K562 (cell line): ENCODE measurements at regions not wholly inside any gene's neighbourhood (a gene's known extent, or its start where the extent isn't known, plus 50 kb on each side); places are given as distances from the start of the nearest gene placed in this dataset.

ENCODE experiments used
- ATAC-seq: fragments of 200-7000 bp; cut with Tn5 transposase; 3 replicates; pipeline ENCODE4 v1.9.1; 2020; ENCODE audit warnings: moderate library complexity
- BruUV-seq: library from RNA; stranded (reverse); fragments of 400-500 nt; replicated peaks from 2 replicates; lab custom pipeline; 2021; lab: Mats Ljungman, UMichigan
- CTCF ChIA-PET: fragments of 300-600 bp; formaldehyde crosslinking; extraction: SDS; loops from one replicate; lab custom pipeline; 2021; ENCODE audit warnings: low intra/inter-chr PET ratio; lab: Yijun Ruan, JAX
- POLR2A ChIA-PET: fragments of 300-600, 350-650 bp; sonication (Branson Sonifier 250); formaldehyde crosslinking; extraction: SDS; loops from one replicate; lab custom pipeline; 2021; ENCODE audit warnings: antibody characterized with exemption, inconsistent platforms; lab: Yijun Ruan, JAX
- DNase-seq, 4 experiments: peaks; one replicate each; pipeline versions ENCODE4 v3.0.0 to v3.0.0-alpha.2; 2011 to 2018; ENCODE audit warnings: low spot score in 3 of 4, mixed read lengths in 3 of 4; ENCODE audit errors: extremely low read depth in 1 of 4
- FAIRE-seq: peaks from 2 replicates; lab custom pipeline; 2011; peaks lifted over from hg19 to GRCh38; lab: Jason Lieb, UNC
- H2AFZ ChIP-seq: 2 replicates; pipeline ENCODE4 v1.6.0; 2011; ENCODE audit warnings: low read depth, low read length, control low read depth, inconsistent platforms
- H3K27ac ChIP-seq: fragments of 200-600 bp; 3 replicates; pipeline ENCODE4 v1.8.0; 2011; ENCODE audit warnings: low read depth, mild to moderate bottlenecking, control low read depth, inconsistent platforms, low read length, moderate library complexity, mixed read lengths; ENCODE audit errors: extremely low read depth
- H3K27me3 ChIP-seq, 2 experiments: fragments of 300-600 bp in 1 of 2; 2 replicates in 1 of 2; 3 replicates in 1 of 2; pipeline versions ENCODE4 v1.6.0 to v1.8.0; 2011; ENCODE audit warnings: inconsistent platforms in 2 of 2, low read length in 2 of 2, mild to moderate bottlenecking in 1 of 2, mixed read lengths in 1 of 2, moderate library complexity in 1 of 2; ENCODE audit not compliant: control insufficient read depth in 2 of 2, insufficient read depth in 2 of 2
- H3K36me3 ChIP-seq: fragments of 300-600 bp; 3 replicates; pipeline ENCODE4 v1.8.0; 2011; ENCODE audit warnings: mild to moderate bottlenecking, low read length, inconsistent platforms; ENCODE audit not compliant: control insufficient read depth, insufficient read depth
- H3K4me1 ChIP-seq, 2 experiments: fragments of 200-600 bp in 1 of 2; replicated peaks in 1 of 2; 2 replicates in 1 of 2; 3 replicates in 1 of 2; pipeline versions ENCODE4 v1.5.1 to v1.8.0; 2011; ENCODE audit warnings: inconsistent platforms in 2 of 2, low read length in 2 of 2, mild to moderate bottlenecking in 1 of 2, mixed read lengths in 1 of 2, moderate library complexity in 1 of 2; ENCODE audit not compliant: control insufficient read depth in 2 of 2, insufficient read depth in 2 of 2
- H3K4me2 ChIP-seq: 2 replicates; pipeline ENCODE4 v1.6.1; 2011; ENCODE audit warnings: low read length, control low read depth, inconsistent platforms, mixed read lengths; ENCODE audit not compliant: insufficient read depth
- H3K4me3 ChIP-seq: fragments of 200-600 bp; sonication (generic), shearing (Covaris generic); 2 replicates; pipeline ENCODE4 v1.5.1; 2016; ENCODE audit warnings: control low read depth, inconsistent platforms
- H3K79me2 ChIP-seq: fragments of 200-600 bp; 3 replicates; pipeline ENCODE4 v1.8.0; 2011; ENCODE audit warnings: low read length, inconsistent platforms; ENCODE audit not compliant: control insufficient read depth, insufficient read depth
- H3K9ac ChIP-seq, 2 experiments: 2 replicates each; pipeline versions ENCODE4 v1.6.0 to v1.6.1; 2011; ENCODE audit warnings: low read depth in 2 of 2, low read length in 2 of 2, control low read depth in 1 of 2, inconsistent platforms in 1 of 2, mild to moderate bottlenecking in 1 of 2, mixed read lengths in 1 of 2; ENCODE audit not compliant: insufficient read depth in 1 of 2
- H3K9me1 ChIP-seq: one replicate; pipeline ENCODE4 v1.6.0; 2011; ENCODE audit warnings: inconsistent platforms, mild to moderate bottlenecking, low read length, moderate library complexity; ENCODE audit not compliant: control insufficient read depth, insufficient read depth
- H3K9me3 ChIP-seq: replicated peaks from 2 replicates; pipeline ENCODE4 v1.5.1; 2011; ENCODE audit warnings: low read depth, low read length, inconsistent platforms; ENCODE audit not compliant: control insufficient read depth, insufficient read depth
- H4K20me1 ChIP-seq: replicated peaks from 2 replicates; pipeline ENCODE4 v1.6.1; 2011; ENCODE audit warnings: low read length, inconsistent platforms, mixed read lengths; ENCODE audit not compliant: control insufficient read depth, insufficient read depth
- ETS2 ChIP-seq: IDR thresholded peaks from 2 replicates; pipeline ENCODE4 v1.6.1; 2016; ENCODE audit warnings: borderline replicate concordance, missing genetic modification characterization, mild to moderate bottlenecking, moderate library complexity, missing compliant biosample characterization; ENCODE audit not compliant: poor library complexity, severe bottlenecking
- HSF4 ChIP-seq: fragments of 250-450 bp; sonication (Bioruptor Pico); IDR thresholded peaks from 2 replicates; pipeline ENCODE4 v2.1.2; 2022; ENCODE audit warnings: mild to moderate bottlenecking, moderate library complexity, borderline replicate concordance
- MCM7 ChIP-seq, 2 experiments: fragments of 450-650 bp; IDR thresholded peaks; 2 replicates each; pipeline ENCODE4 v1.6.1; 2016 to 2018
- NR2F6 ChIP-seq: fragments of 450-650 bp; formaldehyde crosslinking; IDR thresholded peaks from 2 replicates; pipeline ENCODE4 v1.4.0; 2020; ENCODE audit warnings: mild to moderate bottlenecking
- RBM39 ChIP-seq: fragments of 200-400 bp; formaldehyde crosslinking; optimal IDR thresholded peaks from 2 replicates; pipeline ENCODE3; 2018; ENCODE audit warnings: low read depth, low read length
- U2AF1 ChIP-seq: fragments of 200-400 bp; formaldehyde crosslinking; optimal IDR thresholded peaks from 2 replicates; pipeline ENCODE3; 2017; ENCODE audit warnings: mild to moderate bottlenecking, low read depth, low read length, moderate library complexity
- ZNF408 ChIP-seq: fragments of 250-450 bp; sonication (Bioruptor Pico); IDR thresholded peaks from 2 replicates; pipeline ENCODE4 v1.4.0; 2020; ENCODE audit warnings: low read depth, mild to moderate bottlenecking, moderate library complexity
- ZNF75A ChIP-seq: fragments of 450-650 bp; formaldehyde crosslinking; IDR thresholded peaks from 2 replicates; pipeline ENCODE4 v1.4.0; 2020; ENCODE audit warnings: mild to moderate bottlenecking
- WGBS: fragments of 100-300 bp; shearing (Covaris generic); methylation state at CpG from one replicate; pipeline ENCODE4 v1.1.6; 2016; ENCODE audit warnings: low coverage, mixed read lengths; ENCODE audit not compliant: insufficient coverage; ENCODE audit errors: missing lambda C conversion rate; 5-methylcytosine and 5-hydroxymethylcytosine counted together
- in situ Hi-C: fragments of 300-500 bp; cut with MboI; formaldehyde crosslinking; loops from 4 replicates; pipeline ENCODE4 v1.15.0; 2018; ENCODE audit warnings: inconsistent platforms, mixed read lengths
- intact Hi-C: fragments of 100-400 bp; cut with micrococcal nuclease; formaldehyde crosslinking; loops from 2 replicates; pipeline ENCODE4 v1.14.2; 2022
- TF ChIP-seq, protein P1 (sequence below): fragments of 450-650 bp; IDR thresholded peaks from 2 replicates; pipeline ENCODE4 v1.7.1; 2018; ENCODE audit warnings: mild to moderate bottlenecking, low read depth; ENCODE audit not compliant: partially characterized antibody
- TF ChIP-seq, protein P2 (sequence below): fragments of 250-450 bp; sonication (Bioruptor Pico); IDR thresholded peaks from 2 replicates; pipeline ENCODE4 v1.4.0; 2020; ENCODE audit warnings: mild to moderate bottlenecking
- TF ChIP-seq, protein P3 (sequence below): fragments of 250-450 bp; sonication (Bioruptor Pico); IDR thresholded peaks from 2 replicates; pipeline ENCODE4 v1.8.0; 2022; ENCODE audit warnings: inconsistent platforms, mild to moderate bottlenecking, moderate library complexity, borderline replicate concordance
- TF ChIP-seq, protein P4 (sequence below): fragments of 450-650 bp; IDR thresholded peaks from 2 replicates; pipeline ENCODE4 v1.6.1; 2017; ENCODE audit warnings: mild to moderate bottlenecking, moderate library complexity
- TF ChIP-seq, protein P5 (sequence below): fragments of 250-450 bp; sonication (Bioruptor Pico); IDR thresholded peaks from 2 replicates; pipeline ENCODE4 v1.4.0; 2020; ENCODE audit warnings: mild to moderate bottlenecking, moderate library complexity, borderline replicate concordance

DNA sequence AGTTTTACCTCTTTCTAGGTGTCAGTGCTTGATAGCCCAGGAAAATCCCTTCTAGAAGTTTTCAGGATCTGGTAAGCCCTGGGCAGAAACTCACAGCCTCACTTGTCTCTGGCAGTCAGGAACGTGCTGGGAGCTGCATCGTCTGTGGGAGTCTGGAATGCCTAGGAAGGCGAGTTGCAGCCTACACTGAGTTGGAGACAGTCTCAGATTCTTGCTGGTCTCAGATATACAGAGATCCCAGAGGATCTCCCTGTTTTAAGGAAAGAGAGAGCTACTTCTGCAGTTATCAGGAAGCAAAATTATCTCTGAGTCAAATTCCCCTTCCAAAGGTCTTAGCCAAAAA is 104.4 kb upstream of the CDC42EP3 start:
- no peaks in the 10 kb centered on the region for H4K20me1 ChIP-seq
- H3K79me2 ChIP-seq: no peaks in the 10 kb centered on the region
- no peak overlapping the region for H3K4me3 ChIP-seq
- DNase-seq: no peak
- no peaks in the 10 kb centered on the region for H3K9me3 ChIP-seq
- ATAC-seq: no peak
- H3K27ac ChIP-seq: no peak overlapping the region
- H3K27me3 ChIP-seq: peaks cover 0 to 4% of the 10 kb centered on the region in 2 experiments; a peak in 3 of 5 replicates
- no TSS peak for BruUV-seq
- 4% methylated on average over 3 of the region's 3 CpGs for WGBS
- FAIRE-seq: no peak
- intact Hi-C loops (no loop called here), in situ Hi-C loops (no loop called here)
- H3K9ac ChIP-seq: no peak overlapping the region
- ChIA-PET CTCF (no interaction called here), POLR2A (no interaction called here)
- no peaks in the 10 kb centered on the region for H3K9me1 ChIP-seq
- H3K4me2 ChIP-seq: no peak overlapping the region
- no peaks in the 10 kb centered on the region for H3K4me1 ChIP-seq
- no peak overlapping the region for H2AFZ ChIP-seq
- H3K36me3 ChIP-seq: no peaks in the 10 kb centered on the region
- TF ChIP-seq, protein P1, sequence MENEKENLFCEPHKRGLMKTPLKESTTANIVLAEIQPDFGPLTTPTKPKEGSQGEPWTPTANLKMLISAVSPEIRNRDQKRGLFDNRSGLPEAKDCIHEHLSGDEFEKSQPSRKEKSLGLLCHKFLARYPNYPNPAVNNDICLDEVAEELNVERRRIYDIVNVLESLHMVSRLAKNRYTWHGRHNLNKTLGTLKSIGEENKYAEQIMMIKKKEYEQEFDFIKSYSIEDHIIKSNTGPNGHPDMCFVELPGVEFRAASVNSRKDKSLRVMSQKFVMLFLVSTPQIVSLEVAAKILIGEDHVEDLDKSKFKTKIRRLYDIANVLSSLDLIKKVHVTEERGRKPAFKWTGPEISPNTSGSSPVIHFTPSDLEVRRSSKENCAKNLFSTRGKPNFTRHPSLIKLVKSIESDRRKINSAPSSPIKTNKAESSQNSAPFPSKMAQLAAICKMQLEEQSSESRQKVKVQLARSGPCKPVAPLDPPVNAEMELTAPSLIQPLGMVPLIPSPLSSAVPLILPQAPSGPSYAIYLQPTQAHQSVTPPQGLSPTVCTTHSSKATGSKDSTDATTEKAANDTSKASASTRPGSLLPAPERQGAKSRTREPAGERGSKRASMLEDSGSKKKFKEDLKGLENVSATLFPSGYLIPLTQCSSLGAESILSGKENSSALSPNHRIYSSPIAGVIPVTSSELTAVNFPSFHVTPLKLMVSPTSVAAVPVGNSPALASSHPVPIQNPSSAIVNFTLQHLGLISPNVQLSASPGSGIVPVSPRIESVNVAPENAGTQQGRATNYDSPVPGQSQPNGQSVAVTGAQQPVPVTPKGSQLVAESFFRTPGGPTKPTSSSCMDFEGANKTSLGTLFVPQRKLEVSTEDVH: no peak
- TF ChIP-seq MCM7 (IDR thresholded peaks at IDR 0.05) (no peak), U2AF1 (no peak), NR2F6 (CRISPR knock-in tag) (no peak), RBM39 (no peak), ZNF408 (CRISPR knock-in tag) (no peak), ETS2 (tag) (no peak), HSF4 (CRISPR knock-in tag) (no peak), ZNF75A (CRISPR knock-in tag) (no peak)
- TF ChIP-seq, protein P2, sequence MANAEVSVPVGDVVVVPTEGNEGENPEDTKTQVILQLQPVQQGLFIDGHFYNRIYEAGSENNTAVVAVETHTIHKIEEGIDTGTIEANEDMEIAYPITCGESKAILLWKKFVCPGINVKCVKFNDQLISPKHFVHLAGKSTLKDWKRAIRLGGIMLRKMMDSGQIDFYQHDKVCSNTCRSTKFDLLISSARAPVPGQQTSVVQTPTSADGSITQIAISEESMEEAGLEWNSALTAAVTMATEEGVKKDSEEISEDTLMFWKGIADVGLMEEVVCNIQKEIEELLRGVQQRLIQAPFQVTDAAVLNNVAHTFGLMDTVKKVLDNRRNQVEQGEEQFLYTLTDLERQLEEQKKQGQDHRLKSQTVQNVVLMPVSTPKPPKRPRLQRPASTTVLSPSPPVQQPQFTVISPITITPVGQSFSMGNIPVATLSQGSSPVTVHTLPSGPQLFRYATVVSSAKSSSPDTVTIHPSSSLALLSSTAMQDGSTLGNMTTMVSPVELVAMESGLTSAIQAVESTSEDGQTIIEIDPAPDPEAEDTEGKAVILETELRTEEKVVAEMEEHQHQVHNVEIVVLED: no peak
- TF ChIP-seq, protein P3, sequence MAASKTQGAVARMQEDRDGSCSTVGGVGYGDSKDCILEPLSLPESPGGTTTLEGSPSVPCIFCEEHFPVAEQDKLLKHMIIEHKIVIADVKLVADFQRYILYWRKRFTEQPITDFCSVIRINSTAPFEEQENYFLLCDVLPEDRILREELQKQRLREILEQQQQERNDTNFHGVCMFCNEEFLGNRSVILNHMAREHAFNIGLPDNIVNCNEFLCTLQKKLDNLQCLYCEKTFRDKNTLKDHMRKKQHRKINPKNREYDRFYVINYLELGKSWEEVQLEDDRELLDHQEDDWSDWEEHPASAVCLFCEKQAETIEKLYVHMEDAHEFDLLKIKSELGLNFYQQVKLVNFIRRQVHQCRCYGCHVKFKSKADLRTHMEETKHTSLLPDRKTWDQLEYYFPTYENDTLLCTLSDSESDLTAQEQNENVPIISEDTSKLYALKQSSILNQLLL (CRISPR knock-in tag): no peak
- TF ChIP-seq, protein P4, sequence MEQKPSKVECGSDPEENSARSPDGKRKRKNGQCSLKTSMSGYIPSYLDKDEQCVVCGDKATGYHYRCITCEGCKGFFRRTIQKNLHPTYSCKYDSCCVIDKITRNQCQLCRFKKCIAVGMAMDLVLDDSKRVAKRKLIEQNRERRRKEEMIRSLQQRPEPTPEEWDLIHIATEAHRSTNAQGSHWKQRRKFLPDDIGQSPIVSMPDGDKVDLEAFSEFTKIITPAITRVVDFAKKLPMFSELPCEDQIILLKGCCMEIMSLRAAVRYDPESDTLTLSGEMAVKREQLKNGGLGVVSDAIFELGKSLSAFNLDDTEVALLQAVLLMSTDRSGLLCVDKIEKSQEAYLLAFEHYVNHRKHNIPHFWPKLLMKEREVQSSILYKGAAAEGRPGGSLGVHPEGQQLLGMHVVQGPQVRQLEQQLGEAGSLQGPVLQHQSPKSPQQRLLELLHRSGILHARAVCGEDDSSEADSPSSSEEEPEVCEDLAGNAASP: no peak
- TF ChIP-seq, protein P5, sequence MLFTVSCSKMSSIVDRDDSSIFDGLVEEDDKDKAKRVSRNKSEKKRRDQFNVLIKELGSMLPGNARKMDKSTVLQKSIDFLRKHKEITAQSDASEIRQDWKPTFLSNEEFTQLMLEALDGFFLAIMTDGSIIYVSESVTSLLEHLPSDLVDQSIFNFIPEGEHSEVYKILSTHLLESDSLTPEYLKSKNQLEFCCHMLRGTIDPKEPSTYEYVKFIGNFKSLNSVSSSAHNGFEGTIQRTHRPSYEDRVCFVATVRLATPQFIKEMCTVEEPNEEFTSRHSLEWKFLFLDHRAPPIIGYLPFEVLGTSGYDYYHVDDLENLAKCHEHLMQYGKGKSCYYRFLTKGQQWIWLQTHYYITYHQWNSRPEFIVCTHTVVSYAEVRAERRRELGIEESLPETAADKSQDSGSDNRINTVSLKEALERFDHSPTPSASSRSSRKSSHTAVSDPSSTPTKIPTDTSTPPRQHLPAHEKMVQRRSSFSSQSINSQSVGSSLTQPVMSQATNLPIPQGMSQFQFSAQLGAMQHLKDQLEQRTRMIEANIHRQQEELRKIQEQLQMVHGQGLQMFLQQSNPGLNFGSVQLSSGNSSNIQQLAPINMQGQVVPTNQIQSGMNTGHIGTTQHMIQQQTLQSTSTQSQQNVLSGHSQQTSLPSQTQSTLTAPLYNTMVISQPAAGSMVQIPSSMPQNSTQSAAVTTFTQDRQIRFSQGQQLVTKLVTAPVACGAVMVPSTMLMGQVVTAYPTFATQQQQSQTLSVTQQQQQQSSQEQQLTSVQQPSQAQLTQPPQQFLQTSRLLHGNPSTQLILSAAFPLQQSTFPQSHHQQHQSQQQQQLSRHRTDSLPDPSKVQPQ: no peak
